ENCODE measurements at regions not wholly inside any gene's neighbourhood (a gene's known extent, or its start where the extent isn't known, plus 50 kb on each side); places are given as distances from the start of the nearest gene placed in this dataset.

- TF ChIP-seq IRF3 (IDR thresholded peaks at IDR 0.05) (no peak), CBFB (IDR thresholded peaks at IDR 0.05; ENCODE audit: low read depth) (no peak), BHLHE40 (IDR thresholded peaks at IDR 0.05; ENCODE audit: borderline replicate concordance in 1 of 2, low read depth in 2 of 2, low read length in 1 of 2) (no peak), SPI1 (IDR thresholded peaks at IDR 0.05; ENCODE audit: borderline replicate concordance, insufficient read depth, low read depth, low read length) (no peak), MYB (IDR thresholded peaks at IDR 0.05; ENCODE audit: borderline replicate concordance, low read depth, low read length) (no peak)
Observed at GRCh38 chr3:25056036-25056755, 371.9 kb upstream of the RARB start (continued).

GRCh38 chr3:25056803-25057351, 371.2 kb upstream of the RARB start:
- Histone ChIP-seq H3K9me3 (replicated peaks; ENCODE audit: control insufficient read depth, insufficient read depth, low read length) (no peaks in the 10 kb centered on the region), H2AFZ (ENCODE audit: control insufficient read depth, low read depth, low read length) (no peak overlapping the region), H3K4me2 (ENCODE audit: control insufficient read depth, insufficient read depth) (no peak overlapping the region), H4K20me1 (ENCODE audit: control insufficient read depth, insufficient read depth) (no peaks in the 10 kb centered on the region), H3K9ac (ENCODE audit: control insufficient read depth, insufficient read depth, low read length) (no peak overlapping the region), H3K4me1 (ENCODE audit: control insufficient read depth, insufficient read depth, low read length) (no peaks in the 10 kb centered on the region), H3K79me2 (ENCODE audit: control insufficient read depth, insufficient read depth, low read length) (no peaks in the 10 kb centered on the region), H3K36me3 (ENCODE audit: control insufficient read depth in 2 of 2, insufficient read depth in 2 of 2, low read length in 1 of 2) (no peaks in the 10 kb centered on the region), H3K27ac (ENCODE audit: control insufficient read depth, insufficient read depth) (no peak overlapping the region), H3K27me3 (replicated peaks in 1 of 2; ENCODE audit: control insufficient read depth in 2 of 2, insufficient read depth in 2 of 2, low read length in 1 of 2) (no peaks in the 10 kb centered on the region), H3K4me3 (no peak overlapping the region)
- BruUV-seq (replicated peaks), result no TSS peak
- FAIRE-seq (no peak), ATAC-seq (no peak), DNase-seq (ENCODE audit: low read depth, low spot score) (no peak)
- POLR2A ChIA-PET, result no interaction called here
- intact Hi-C loops (cut with micrococcal nuclease; ENCODE audit: unreplicated experiment), result no loop called here
- RAD21 ChIA-PET (ENCODE audit: unreplicated experiment), result no interaction called here
- CTCF ChIA-PET, result interaction anchor here (2.7 kb wide), 1 partner anchor 24 kb away, joined by 11 read pairs; no protein-coding TSS in a partner anchor
- WGBS (ENCODE audit: insufficient coverage, insufficient replicate concordance, low lambda C conversion rate, missing lambda C conversion rate), result 44% methylated on average over 3 of the region's 3 CpGs
- SMC1A ChIA-PET (ENCODE audit: uncharacterized antibody, unreplicated experiment), result no interaction called here
- in situ Hi-C loops (cut with MboI), result no loop called here
- TF ChIP-seq CUX1 (IDR thresholded peaks at IDR 0.05; ENCODE audit: insufficient replicate concordance, low read depth, low read length) (no peak), ZBTB11 (CRISPR knock-in tag; IDR thresholded peaks at IDR 0.05) (no peak), E4F1 (IDR thresholded peaks at IDR 0.05; ENCODE audit: borderline replicate concordance, partially characterized antibody) (no peak)

All from GM12878 (cell line).